ENCODE measurements at regions not wholly inside any gene's neighbourhood (a gene's known extent, or its start where the extent isn't known, plus 50 kb on each side); places are given as distances from the start of the nearest gene placed in this dataset.

DNA sequence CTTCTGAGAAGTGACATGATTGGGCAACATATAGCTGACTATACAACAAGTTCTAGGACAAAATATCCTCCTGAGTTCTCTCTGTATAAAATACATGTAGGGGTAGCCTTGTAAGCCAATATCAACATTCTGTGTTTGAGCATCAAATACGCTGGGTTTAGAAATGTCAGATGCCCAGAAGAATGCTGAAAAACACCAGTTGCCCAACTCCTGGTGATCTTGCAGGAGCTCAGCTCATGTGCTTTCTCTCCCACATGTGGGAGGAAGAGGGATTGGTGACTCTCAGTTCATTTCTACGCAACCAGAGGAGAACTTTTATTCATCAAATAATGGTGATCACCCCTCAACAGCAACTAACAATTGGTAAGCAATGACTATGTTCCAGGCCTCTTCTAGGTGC, 810.9 kb upstream of the ACO1 start:
- CTCF ChIA-PET (ENCODE audit: low intra/inter-chr PET ratio), result no interaction called here
- WGBS (ENCODE audit: insufficient coverage, low coverage, missing lambda C conversion rate), result no CpG with 5 or more reads among the region's 2 CpGs

More for the DNA sequence above, 810.9 kb upstream of the ACO1 start:
- Histone ChIP-seq H3K27ac (ENCODE audit: extremely low read depth, low read depth, low read length) (no peak overlapping the region), H3K36me3 (ENCODE audit: control insufficient read depth, insufficient read depth, low read length) (no peaks in the 10 kb centered on the region), H3K79me2 (ENCODE audit: control insufficient read depth, insufficient read depth, low read length) (no peaks in the 10 kb centered on the region), H3K9me1 (ENCODE audit: control insufficient read depth, insufficient read depth, low read length) (no peaks in the 10 kb centered on the region), H3K4me1 (replicated peaks in 1 of 2; ENCODE audit: control insufficient read depth in 2 of 2, insufficient read depth in 2 of 2, low read length in 2 of 2) (no peaks in the 10 kb centered on the region), H3K4me3 (no peak overlapping the region), H3K9ac (ENCODE audit: insufficient read depth in 1 of 2, low read depth in 2 of 2, low read length in 2 of 2) (no peak overlapping the region), H2AFZ (ENCODE audit: low read depth, low read length) (no peak overlapping the region), H4K20me1 (replicated peaks; ENCODE audit: control insufficient read depth, insufficient read depth, low read length) (no peaks in the 10 kb centered on the region), H3K9me3 (replicated peaks; ENCODE audit: control insufficient read depth, insufficient read depth, low read depth, low read length) (no peaks in the 10 kb centered on the region), H3K4me2 (ENCODE audit: insufficient read depth, low read length) (no peak overlapping the region), H3K27me3 (ENCODE audit: control insufficient read depth in 2 of 2, insufficient read depth in 2 of 2, low read length in 2 of 2) (no peaks in the 10 kb centered on the region)
- intact Hi-C loops (cut with micrococcal nuclease) (no loop called here), in situ Hi-C loops (cut with MboI) (no loop called here)
- POLR2A ChIA-PET, result no interaction called here
- DNase-seq (ENCODE audit: extremely low read depth in 1 of 4, low spot score in 3 of 4) (no peak), ATAC-seq (no peak), FAIRE-seq (no peak)
- TF ChIP-seq ZNF311 (CRISPR knock-in tag; IDR thresholded peaks at IDR 0.05), result no peak
- no peak for TF ChIP-seq ZNF77 (CRISPR knock-in tag; IDR thresholded peaks at IDR 0.05)
- no peak for TF ChIP-seq ZNF174 (CRISPR knock-in tag; IDR thresholded peaks at IDR 0.05)
- no peak for TF ChIP-seq PTBP1 (IDR thresholded peaks at IDR 0.05; ENCODE audit: low read depth, low read length)
- no peak for TF ChIP-seq SIX5 (IDR thresholded peaks at IDR 0.05; ENCODE audit: borderline replicate concordance in 1 of 2, insufficient read depth in 1 of 2, low read depth in 1 of 2, low read length in 2 of 2)
- no peak for TF ChIP-seq ZNF263 (CRISPR knock-in tag; IDR thresholded peaks at IDR 0.05; ENCODE audit: borderline replicate concordance)
- no peak for TF ChIP-seq CCNT2 (IDR thresholded peaks at IDR 0.05; ENCODE audit: borderline replicate concordance, extremely low read depth, insufficient read length, low read depth, low read length)
- TF ChIP-seq RBM39 (optimal IDR thresholded peaks at IDR 0.05; ENCODE audit: low read depth, low read length), result no peak
- no peak for TF ChIP-seq CBX2 (IDR thresholded peaks at IDR 0.05; ENCODE audit: insufficient read depth, low read length, poor library complexity, severe bottlenecking)
- no peak for TF ChIP-seq POLR2H (tag; IDR thresholded peaks at IDR 0.05; ENCODE audit: low read depth)
- no peak for TF ChIP-seq HMG20A (CRISPR knock-in tag; conservative IDR thresholded peaks at IDR 0.05)
- no peak for TF ChIP-seq SMAD1 (IDR thresholded peaks at IDR 0.05; ENCODE audit: low read depth, low read length, partially characterized antibody)
- no peak for TF ChIP-seq SP1 (CRISPR knock-in tag; IDR thresholded peaks at IDR 0.05)
- no peak for TF ChIP-seq ZNF316 (IDR thresholded peaks at IDR 0.05)
- TF ChIP-seq, protein P1, sequence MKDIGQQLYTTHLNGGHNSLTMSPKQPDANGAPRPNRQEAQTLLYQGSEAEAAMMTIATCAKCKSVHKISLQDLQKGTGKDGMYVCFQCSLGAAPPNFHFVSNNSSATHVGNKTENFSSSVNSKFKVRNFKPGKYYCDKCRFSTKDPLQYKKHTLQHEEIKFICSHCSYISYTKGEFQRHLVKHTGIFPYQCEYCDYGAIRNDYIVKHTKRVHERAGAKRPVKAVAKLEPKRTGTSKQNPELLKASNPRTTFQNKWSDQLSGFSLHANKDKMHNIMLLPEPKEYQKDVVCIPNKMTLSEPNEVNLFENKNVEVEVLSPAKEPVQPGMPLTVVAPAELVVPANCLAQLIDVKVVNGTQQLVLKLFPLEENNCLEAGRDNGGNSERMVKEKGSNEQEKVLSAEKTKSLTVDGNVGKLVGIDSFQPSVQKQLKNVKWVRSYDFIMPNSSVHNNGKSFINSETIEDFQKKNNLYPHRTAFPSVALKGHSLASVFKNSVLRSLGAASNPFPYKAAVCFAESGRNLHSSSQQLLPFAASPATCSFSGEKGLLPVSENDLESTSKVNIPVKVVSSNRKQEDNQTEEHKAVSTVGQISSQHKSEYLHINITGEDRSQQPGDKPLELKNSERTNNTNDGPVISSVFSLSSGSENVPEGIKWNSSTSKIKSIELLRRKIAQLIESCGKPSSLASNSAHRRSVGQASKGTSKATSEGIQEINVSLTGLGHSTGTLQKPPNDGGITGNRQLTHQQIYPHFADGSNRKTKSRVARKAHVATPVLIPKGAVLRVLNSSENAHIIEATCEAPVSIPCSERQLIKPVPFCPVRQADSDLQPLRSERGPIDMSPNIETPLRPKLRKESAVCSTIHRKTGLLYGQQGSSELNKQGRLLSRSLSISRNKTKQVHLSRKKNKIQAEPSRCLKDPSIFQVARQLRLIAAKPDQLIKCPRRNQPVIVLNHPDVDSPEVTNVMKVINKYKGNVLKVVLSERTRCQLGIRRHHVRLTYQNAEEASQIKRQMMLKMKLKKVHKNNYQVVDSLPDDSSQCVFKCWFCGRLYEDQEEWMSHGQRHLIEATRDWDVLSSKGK (CRISPR knock-in tag; IDR thresholded peaks at IDR 0.05), result no peak
- no peak for TF ChIP-seq ATF7 (IDR thresholded peaks at IDR 0.05)
- TF ChIP-seq FIP1L1 (IDR thresholded peaks at IDR 0.05; ENCODE audit: low read depth, low read length, poor library complexity, severe bottlenecking), result no peak
- no TSS peak for BruUV-seq (replicated peaks)

Measured in K562 (cell line).